Mucosa of descending colon (tissue), 3 donors: ENCODE measurements at regions not wholly inside any gene's neighbourhood (a gene's known extent, or its start where the extent isn't known, plus 50 kb on each side); places are given as distances from the start of the nearest gene placed in this dataset.
A peak's percentile ranks its signal among the peaks of the same experiment; 100 is the strongest.

ENCODE experiments used
- ATAC-seq: fragments of 200-7000 bp; cut with Tn5 transposase; one replicate; pipeline ENCODE4 v1.9.1; 2020; ENCODE audit warnings: mild to moderate bottlenecking, moderate library complexity
- DNase-seq, 3 donors: peaks; one replicate each; pipeline ENCODE4 v3.0.0-alpha.2; 2020
- H3K36me3 ChIP-seq: fragments of 200-600 bp; one replicate; pipeline ENCODE4 v1.8.0; 2021; ENCODE audit warnings: low read depth, mild to moderate bottlenecking
- H3K4me1 ChIP-seq: fragments of 200-600 bp; one replicate; pipeline ENCODE4 v1.8.0; 2021; ENCODE audit warnings: low read depth, mild to moderate bottlenecking
- H3K4me3 ChIP-seq: fragments of 200-600 bp; one replicate; pipeline ENCODE4 v1.8.0; 2021; ENCODE audit warnings: mild to moderate bottlenecking
- H3K9me3 ChIP-seq: fragments of 200-600 bp; one replicate; pipeline ENCODE4 v1.8.0; 2021; ENCODE audit warnings: mild to moderate bottlenecking
- CTCF ChIP-seq: fragments of 200-600 bp; IDR thresholded peaks from one replicate; pipeline ENCODE4 v1.8.0; 2022; ENCODE audit warnings: antibody characterized with exemption, mild to moderate bottlenecking
- intact Hi-C, 2 donors: fragments of 100-400 bp; cut with DNase I in 1 of 2; cut with micrococcal nuclease in 1 of 2; formaldehyde crosslinking; loops; one replicate each; pipeline versions ENCODE4 v1.11.0 to v1.11.1; 2022; cut with DNase I, micrococcal nuclease
- donor health status: DM: no; HTN: no; CAD: no; lungs with moderate emphysema.
- donor health status: DM: no; HTN: no; CAD: no.
- donor health status: DM: no; HTN: yes; CAD: no.

GRCh38 chr6:81812401-81812800 lies 59.9 kb upstream of the TENT5A start:
- no peak for TF ChIP-seq CTCF
- no peak for ATAC-seq

GRCh38 chr6:81808851-81809570 lies 56.5 kb upstream of the TENT5A start:
- ATAC-seq (peak; percentile 8), DNase-seq (no peak)

More at GRCh38 chr6:81812401-81812800, 59.9 kb upstream of the TENT5A start:
- intact Hi-C loops: no loop called here
- H3K4me3 ChIP-seq: no peak overlapping the region
- H3K36me3 ChIP-seq: no peaks in the 10 kb centered on the region
- H3K4me1 ChIP-seq: peaks cover 3% of the 10 kb centered on the region
- no peaks in the 10 kb centered on the region for H3K9me3 ChIP-seq
- no peak for DNase-seq

GRCh38 chr6:81806793-81807565 lies 54.5 kb upstream of the TENT5A start:
- H3K4me1 ChIP-seq: peaks cover 9% of the 10 kb centered on the region
- peak in 2 of 3 donors; percentile 34 to 50 for DNase-seq
- ATAC-seq: peak; percentile 95
- no peak for TF ChIP-seq CTCF
- H3K36me3 ChIP-seq: no peaks in the 10 kb centered on the region
- H3K9me3 ChIP-seq: no peaks in the 10 kb centered on the region
- no peak overlapping the region for H3K4me3 ChIP-seq
- intact Hi-C loops: no loop called here

More at GRCh38 chr6:81808851-81809570, 56.5 kb upstream of the TENT5A start:
- no peak overlapping the region for H3K4me3 ChIP-seq
- no peaks in the 10 kb centered on the region for H3K36me3 ChIP-seq
- no peak for TF ChIP-seq CTCF
- intact Hi-C loops: no loop called here
- no peaks in the 10 kb centered on the region for H3K9me3 ChIP-seq
- peaks cover 9% of the 10 kb centered on the region for H3K4me1 ChIP-seq

GRCh38 chr6:81802356-81802755 lies 49.9 kb upstream of the TENT5A start:
- Histone ChIP-seq H3K4me1 (peaks cover 6% of the 10 kb centered on the region), H3K4me3 (no peak overlapping the region), H3K9me3 (no peaks in the 10 kb centered on the region), H3K36me3 (no peaks in the 10 kb centered on the region)
- intact Hi-C loops: no loop called here
- ATAC-seq (no peak), DNase-seq (no peak)
- TF ChIP-seq CTCF: no peak
